Inferior parietal cortex (tissue), 1 donor: ENCODE measurements at regions not wholly inside any gene's neighbourhood (a gene's known extent, or its start where the extent isn't known, plus 50 kb on each side); places are given as distances from the start of the nearest gene placed in this dataset.

ENCODE experiments used
- DNase-seq: peaks from one replicate; pipeline ENCODE4 v3.0.0-alpha.2; 2016; ENCODE audit errors: extremely low spot score

- DNase-seq = no peak
Measured at GRCh38 chr9:87085073-87085472, 137.8 kb upstream of the GAS1 start.

- DNase-seq = no peak
Measured at GRCh38 chr9:87085521-87085920, 138.2 kb upstream of the GAS1 start.

GRCh38 chr9:87086221-87086818 lies 139.0 kb upstream of the GAS1 start:
- no peak for DNase-seq

- DNase-seq = no peak
Measured at GRCh38 chr9:87087197-87087596, 139.9 kb upstream of the GAS1 start.

GRCh38 chr9:87088192-87088591 lies 140.9 kb upstream of the GAS1 start:
- DNase-seq = no peak

- DNase-seq = peak; percentile 14
Measured at GRCh38 chr9:87088621-87089365, 141.5 kb upstream of the GAS1 start.

GRCh38 chr9:87089506-87089905 lies 142.2 kb upstream of the GAS1 start:
- DNase-seq = no peak

- DNase-seq = no peak
Measured at GRCh38 chr9:87089929-87090328, 142.6 kb upstream of the GAS1 start.

GRCh38 chr9:87093777-87094176 lies 146.5 kb upstream of the GAS1 start:
- no peak for DNase-seq

- no peak for DNase-seq
Measured at GRCh38 chr9:87095951-87096350, 148.6 kb upstream of the GAS1 start.

GRCh38 chr9:87096506-87096905 lies 149.2 kb upstream of the GAS1 start:
- DNase-seq = no peak

- DNase-seq = no peak
Measured at GRCh38 chr9:87097238-87097637, 149.9 kb upstream of the GAS1 start.

GRCh38 chr9:87099407-87099806 lies 152.1 kb upstream of the GAS1 start:
- no peak for DNase-seq

GRCh38 chr9:87100001-87100400 lies 152.7 kb upstream of the GAS1 start:
- no peak for DNase-seq

- DNase-seq = no peak
Measured at GRCh38 chr9:87102126-87102525, 154.8 kb upstream of the GAS1 start.

- DNase-seq = peak; percentile 14
Measured at GRCh38 chr9:87107072-87107471, 159.8 kb upstream of the GAS1 start.

GRCh38 chr9:87108661-87109060 lies 161.4 kb upstream of the GAS1 start:
- DNase-seq = no peak

GRCh38 chr9:87109231-87109631 lies 161.9 kb upstream of the GAS1 start:
- no peak for DNase-seq

GRCh38 chr9:87109851-87110250 lies 162.5 kb upstream of the GAS1 start:
- DNase-seq = no peak

GRCh38 chr9:87111010-87111409 lies 163.7 kb upstream of the GAS1 start:
- DNase-seq = no peak

GRCh38 chr9:87112656-87113055 lies 165.3 kb upstream of the GAS1 start:
- DNase-seq = no peak

GRCh38 chr9:87113874-87114273 lies 166.6 kb upstream of the GAS1 start:
- DNase-seq = no peak

- no peak for DNase-seq
Measured at GRCh38 chr9:87115785-87116184, 168.5 kb upstream of the GAS1 start.

GRCh38 chr9:87116492-87116891 lies 169.2 kb upstream of the GAS1 start:
- no peak for DNase-seq
